Loucy (cell line): ENCODE measurements at regions not wholly inside any gene's neighbourhood (a gene's known extent, or its start where the extent isn't known, plus 50 kb on each side); places are given as distances from the start of the nearest gene placed in this dataset.

Source experiments
- CTCF ChIP-seq: fragments of 200-600 bp; sonication (generic); conservative IDR thresholded peaks from 2 replicates; pipeline ENCODE4 v1.5.1; 2014; ENCODE audit warnings: mild to moderate bottlenecking, antibody characterized with exemption, low read length
- EZH2phosphoT487 ChIP-seq: fragments of 200-600 bp; IDR thresholded peaks from 2 replicates; pipeline ENCODE4 v1.6.1; 2018; ENCODE audit warnings: antibody characterized with exemption, mild to moderate bottlenecking, moderate library complexity, borderline replicate concordance

- TF ChIP-seq CTCF (no peak), EZH2phosphoT487 (no peak)
Observed at GRCh38 chr15:70576276-70576675, 187.1 kb downstream of the UACA start.
